ENCODE measurements at regions not wholly inside any gene's neighbourhood (a gene's known extent, or its start where the extent isn't known, plus 50 kb on each side); places are given as distances from the start of the nearest gene placed in this dataset.
A peak's percentile ranks its signal among the peaks of the same experiment; 100 is the strongest.

- TF ChIP-seq POGK (CRISPR knock-in tag; conservative IDR thresholded peaks at IDR 0.05) (peak; percentile 56; the same call in 1 of the 2 replicates), KDM2A (CRISPR knock-in tag; IDR thresholded peaks at IDR 0.05; ENCODE audit: borderline replicate concordance, low read depth) (peak; percentile 73), ZC3H4 (CRISPR knock-in tag; IDR thresholded peaks at IDR 0.05; ENCODE audit: borderline replicate concordance) (no peak), CCDC6 (CRISPR knock-in tag; IDR thresholded peaks at IDR 0.05) (peak; percentile 50; the same call in 1 of the 2 replicates), SRSF4 (IDR thresholded peaks at IDR 0.05; ENCODE audit: low read depth, low read length, poor library complexity, severe bottlenecking) (no peak), ZSCAN31 (CRISPR knock-in tag; IDR thresholded peaks at IDR 0.05; ENCODE audit: low read depth) (peak; percentile 54; the same call in 1 of the 2 replicates), ZNF652 (CRISPR knock-in tag; IDR thresholded peaks at IDR 0.05; ENCODE audit: borderline replicate concordance, low read depth) (no peak), NFRKB (IDR thresholded peaks at IDR 0.05) (no peak), SALL1 (CRISPR knock-in tag; IDR thresholded peaks at IDR 0.05) (peak; percentile 96), NONO (IDR thresholded peaks at IDR 0.05) (no peak), NONO (CRISPR knock-in tag; conservative IDR thresholded peaks at IDR 0.05) (peak; percentile 47; the same call in 1 of the 2 replicates), PHF21A (CRISPR knock-in tag; IDR thresholded peaks at IDR 0.05) (peak; percentile 43; the same call in 1 of the 2 replicates), FOSL2 (CRISPR knock-in tag; IDR thresholded peaks at IDR 0.05) (peak; percentile 99), JUN (CRISPR knock-in tag; IDR thresholded peaks at IDR 0.05) (no peak), ZNF891 (CRISPR knock-in tag; IDR thresholded peaks at IDR 0.05) (no peak), JUNB (CRISPR knock-in tag; IDR thresholded peaks at IDR 0.05; ENCODE audit: borderline replicate concordance) (peak; percentile 73; the same call in 1 of the 2 replicates), SNAPC2 (CRISPR knock-in tag; IDR thresholded peaks at IDR 0.05) (no peak; the same call in 1 of the 2 replicates), TSC22D2 (CRISPR knock-in tag; IDR thresholded peaks at IDR 0.05; ENCODE audit: borderline replicate concordance) (no peak), ZSCAN20 (CRISPR knock-in tag; IDR thresholded peaks at IDR 0.05; ENCODE audit: borderline replicate concordance) (no peak), GFI1 (CRISPR knock-in tag; IDR thresholded peaks at IDR 0.05; ENCODE audit: borderline replicate concordance) (peak; percentile 26; the same call in 1 of the 2 replicates), HNF4G (IDR thresholded peaks at IDR 0.05; ENCODE audit: borderline replicate concordance, low read depth, low read length) (no peak), HNF4G (CRISPR knock-in tag; IDR thresholded peaks at IDR 0.05; ENCODE audit: borderline replicate concordance, low read depth) (no peak), ZNF576 (CRISPR knock-in tag; IDR thresholded peaks at IDR 0.05) (no peak), ARHGAP35 (CRISPR knock-in tag; IDR thresholded peaks at IDR 0.05; ENCODE audit: borderline replicate concordance) (no peak), SMYD3 (CRISPR knock-in tag; IDR thresholded peaks at IDR 0.05) (0 out of 2 replicates have a peak, but pooled peaks have one; percentile 51), ZNF382 (CRISPR knock-in tag; IDR thresholded peaks at IDR 0.05; ENCODE audit: borderline replicate concordance) (no peak), ZNF124 (CRISPR knock-in tag; IDR thresholded peaks at IDR 0.05) (peak; percentile 74), KLF16 (CRISPR knock-in tag; IDR thresholded peaks at IDR 0.05) (peak in 1 of 2 experiments; percentile 75; a peak in 2 of 4 replicates), ZNF331 (CRISPR knock-in tag; IDR thresholded peaks at IDR 0.05) (peak; percentile 94), CENPT (CRISPR knock-in tag; IDR thresholded peaks at IDR 0.05; ENCODE audit: low read depth) (no peak), SRY (CRISPR knock-in tag; IDR thresholded peaks at IDR 0.05) (no peak), RELA (CRISPR knock-in tag; IDR thresholded peaks at IDR 0.05) (no peak)
These were observed 321.4 kb downstream of the IRS1 start (continued) for GRCh38 chr2:226478109-226478809.
